IMR-90 (cell line): ENCODE measurements at regions not wholly inside any gene's neighbourhood (a gene's known extent, or its start where the extent isn't known, plus 50 kb on each side); places are given as distances from the start of the nearest gene placed in this dataset.
A peak's percentile ranks its signal among the peaks of the same experiment; 100 is the strongest.

ENCODE experiments used
- ATAC-seq: fragments of 200-7000 bp; cut with Tn5 transposase; 2 replicates; pipeline ENCODE4 v1.9.1; 2020; ENCODE audit warnings: low read depth, mild to moderate bottlenecking, moderate library complexity
- BruUV-seq: library from RNA; stranded (reverse); fragments of 400-500 nt; replicated peaks from 2 replicates; lab custom pipeline; 2021; lab: Mats Ljungman, UMichigan
- CTCF ChIA-PET: fragments of 300-600 bp; formaldehyde crosslinking; extraction: SDS; loops from one replicate; lab custom pipeline; 2021; ENCODE audit warnings: antibody characterized with exemption; lab: Yijun Ruan, JAX
- POLR2A ChIA-PET: fragments of 300-600 bp; sonication (Branson Sonifier 250); formaldehyde crosslinking; loops from one replicate; lab custom pipeline; 2022; ENCODE audit warnings: antibody characterized with exemption; ENCODE audit not compliant: unreplicated experiment; lab: Charles Lee
- DNase-seq: peaks from one replicate; pipeline ENCODE4 v3.0.0; 2013
- H2AFZ ChIP-seq: replicated peaks from 2 replicates; pipeline ENCODE3; 2013; ENCODE audit warnings: low read length, mild to moderate bottlenecking; ENCODE audit not compliant: poor library complexity
- H2AK5ac ChIP-seq: 2 replicates; pipeline ENCODE4 v1.6.1; 2013; ENCODE audit warnings: low read depth, low read length, inconsistent platforms
- H2AK9ac ChIP-seq: replicated peaks from 2 replicates; pipeline ENCODE3; 2013; ENCODE audit warnings: mild to moderate bottlenecking, low read depth, low read length, moderate library complexity; ENCODE audit not compliant: poor library complexity
- H2BK120ac ChIP-seq: 2 replicates; pipeline ENCODE4 v1.6.1; 2013; ENCODE audit warnings: low read depth, low read length, inconsistent platforms
- H2BK15ac ChIP-seq: 3 replicates; pipeline ENCODE4 v1.6.1; 2013; ENCODE audit warnings: low read depth, low read length, inconsistent platforms
- H2BK20ac ChIP-seq: 2 replicates; pipeline ENCODE4 v1.6.1; 2013; ENCODE audit warnings: low read depth, mild to moderate bottlenecking, inconsistent platforms, low read length, moderate library complexity
- H2BK5ac ChIP-seq: 2 replicates; pipeline ENCODE4 v1.6.1; 2013; ENCODE audit warnings: mild to moderate bottlenecking, low read depth, low read length, inconsistent platforms; ENCODE audit not compliant: poor library complexity, severe bottlenecking
- H3K14ac ChIP-seq: replicated peaks from 2 replicates; pipeline ENCODE4 v1.6.1; 2013; ENCODE audit warnings: low read depth, low read length, inconsistent platforms
- H3K18ac ChIP-seq: 2 replicates; pipeline ENCODE4 v1.6.1; 2013; ENCODE audit warnings: low read depth, low read length, control low read depth
- H3K23ac ChIP-seq: 2 replicates; pipeline ENCODE4 v1.6.1; 2013; ENCODE audit warnings: low read depth, low read length, inconsistent platforms
- H3K27ac ChIP-seq: 2 replicates; pipeline ENCODE4 v1.5.1; 2013; ENCODE audit warnings: mild to moderate bottlenecking, control low read depth, low read length; ENCODE audit not compliant: insufficient read depth
- H3K27me3 ChIP-seq: 2 replicates; pipeline ENCODE4 v1.6.1; 2013; ENCODE audit warnings: low read length; ENCODE audit not compliant: control insufficient read depth, insufficient read depth
- H3K36me3 ChIP-seq: 2 replicates; pipeline ENCODE4 v1.6.1; 2013; ENCODE audit warnings: low read length, mixed read lengths; ENCODE audit not compliant: control insufficient read depth, insufficient read depth
- H3K4ac ChIP-seq: 2 replicates; pipeline ENCODE4 v1.6.1; 2013; ENCODE audit warnings: low read depth, low read length, inconsistent platforms
- H3K4me1 ChIP-seq: 2 replicates; pipeline ENCODE4 v1.6.1; 2013; ENCODE audit warnings: low read length, mixed read lengths; ENCODE audit not compliant: control insufficient read depth, insufficient read depth
- H3K4me2 ChIP-seq: 2 replicates; pipeline ENCODE4 v1.6.1; 2013; ENCODE audit warnings: low read depth, mild to moderate bottlenecking, control low read depth, low read length, moderate library complexity
- H3K4me3 ChIP-seq: 2 replicates; pipeline ENCODE4 v1.5.1; 2013; ENCODE audit warnings: low read depth, mild to moderate bottlenecking, control low read depth, low read length, moderate library complexity; ENCODE audit not compliant: insufficient read depth
- H3K56ac ChIP-seq: 2 replicates; pipeline ENCODE4 v1.6.1; 2013; ENCODE audit warnings: low read length, inconsistent platforms; ENCODE audit not compliant: insufficient read depth; ENCODE audit errors: extremely low read depth
- H3K79me1 ChIP-seq, 2 experiments: 2 replicates each; pipeline ENCODE4 v1.6.1; 2013; ENCODE audit warnings: low read length in 2 of 2, inconsistent platforms in 1 of 2, low read depth in 1 of 2
- H3K9ac ChIP-seq: 2 replicates; pipeline ENCODE4 v1.6.1; 2013; ENCODE audit warnings: low read depth, low read length, control low read depth
- H3K9me1 ChIP-seq: 2 replicates; pipeline ENCODE4 v1.6.1; 2013; ENCODE audit warnings: low read length, inconsistent platforms; ENCODE audit not compliant: insufficient read depth
- H3K9me3 ChIP-seq: 2 replicates; pipeline ENCODE4 v1.6.1; 2013; ENCODE audit warnings: low read length; ENCODE audit not compliant: control insufficient read depth, insufficient read depth
- H4K20me1 ChIP-seq: 2 replicates; pipeline ENCODE4 v1.6.1; 2013; ENCODE audit warnings: low read length, inconsistent platforms; ENCODE audit not compliant: insufficient read depth
- H4K5ac ChIP-seq: 2 replicates; pipeline ENCODE4 v1.6.1; 2013; ENCODE audit warnings: mild to moderate bottlenecking, low read depth, low read length, control low read depth
- H4K8ac ChIP-seq, 2 experiments: 2 replicates each; pipeline ENCODE4 v1.6.1; 2013; ENCODE audit warnings: low read depth in 2 of 2, low read length in 2 of 2, control low read depth in 1 of 2, inconsistent platforms in 1 of 2
- H4K91ac ChIP-seq: 2 replicates; pipeline ENCODE4 v1.6.1; 2013; ENCODE audit warnings: low read depth, low read length, inconsistent platforms; ENCODE audit not compliant: insufficient read depth
- BHLHE40 ChIP-seq: fragments of 150-350 bp; IDR thresholded peaks from 2 replicates; pipeline ENCODE4 v1.6.1; 2016; ENCODE audit warnings: mild to moderate bottlenecking, low read depth, low read length
- CEBPB ChIP-seq: IDR thresholded peaks from 2 replicates; pipeline ENCODE4 v1.6.1; 2012; ENCODE audit warnings: low read depth, low read length, improper control_type of control experiment
- CHD1 ChIP-seq: IDR thresholded peaks from 2 replicates; pipeline ENCODE4 v1.6.1; 2012; ENCODE audit warnings: low read depth, low read length, improper control_type of control experiment
- FOS ChIP-seq: fragments of 150-350 bp; IDR thresholded peaks from 2 replicates; pipeline ENCODE4 v1.6.1; 2016; ENCODE audit warnings: low read depth, low read length
- MAFK ChIP-seq: IDR thresholded peaks from 2 replicates; pipeline ENCODE4 v1.6.1; 2012; ENCODE audit warnings: low read depth, low read length, improper control_type of control experiment
- MAZ ChIP-seq: IDR thresholded peaks from 2 replicates; pipeline ENCODE4 v1.6.1; 2012; ENCODE audit warnings: low read depth, mild to moderate bottlenecking, low read length, improper control_type of control experiment, moderate library complexity, borderline replicate concordance
- MXI1 ChIP-seq: IDR thresholded peaks from 2 replicates; pipeline ENCODE4 v1.6.1; 2012; ENCODE audit warnings: low read depth, mild to moderate bottlenecking, low read length, moderate library complexity, borderline replicate concordance
- NFE2L2 ChIP-seq: fragments of 150-350 bp; IDR thresholded peaks from 2 replicates; pipeline ENCODE4 v1.6.1; 2016; ENCODE audit warnings: low read depth, mild to moderate bottlenecking, low read length
- POLR2A ChIP-seq: IDR thresholded peaks from 2 replicates; pipeline ENCODE4 v1.6.1; 2012; ENCODE audit warnings: mild to moderate bottlenecking, low read depth, low read length
- RAD21 ChIP-seq: IDR thresholded peaks from 2 replicates; pipeline ENCODE4 v1.6.1; 2012; ENCODE audit warnings: low read length, improper control_type of control experiment
- RCOR1 ChIP-seq: IDR thresholded peaks from 2 replicates; pipeline ENCODE4 v1.6.1; 2012; ENCODE audit warnings: mild to moderate bottlenecking, low read length, improper control_type of control experiment; ENCODE audit not compliant: insufficient replicate concordance
- RFX5 ChIP-seq: IDR thresholded peaks from 2 replicates; pipeline ENCODE4 v1.8.0; 2012; ENCODE audit warnings: low read depth, mild to moderate bottlenecking, low read length, moderate library complexity
- SMC3 ChIP-seq: fragments of 150-350 bp; IDR thresholded peaks from 2 replicates; pipeline ENCODE4 v1.6.1; 2016; ENCODE audit warnings: low read depth, mild to moderate bottlenecking, antibody characterized with exemption, low read length, moderate library complexity
- WGBS, 2 experiments: methylation state at CpG; one replicate each; pipeline versions ENCODE4 v1.1.5 to v1.1.7; 2013; ENCODE audit warnings: missing lambda C conversion rate in 2 of 2; ENCODE audit not compliant: insufficient read length in 1 of 2; ENCODE audit errors: extremely low coverage in 2 of 2; 5-methylcytosine and 5-hydroxymethylcytosine counted together
- dilution Hi-C: fragments of 300-500 bp; cut with HindIII; formaldehyde crosslinking; loops from one replicate; pipeline ENCODE4 v1.14.3; 2018; ENCODE audit warnings: low sequenced_read_pairs; ENCODE audit not compliant: unreplicated experiment
- in situ Hi-C: fragments of 300-500 bp; cut with MboI; formaldehyde crosslinking; loops from 3 replicates; pipeline ENCODE4 v1.14.3; 2019; ENCODE audit warnings: low sequenced_read_pairs, inconsistent platforms, mixed read lengths
- intact Hi-C: fragments of 100-400 bp; cut with micrococcal nuclease; formaldehyde crosslinking; loops from 2 replicates; pipeline ENCODE4 v1.10.0; 2022
- TF ChIP-seq, protein P1 (sequence below): fragments of 150-350 bp; IDR thresholded peaks from 2 replicates; pipeline ENCODE4 v1.6.1; 2017; ENCODE audit warnings: mild to moderate bottlenecking, antibody characterized with exemption, low read length, low read depth
- TF ChIP-seq, protein P2 (sequence below): conservative IDR thresholded peaks from 2 replicates; pipeline ENCODE4 v1.5.1; 2012; ENCODE audit warnings: mild to moderate bottlenecking, low read depth, low read length, improper control_type of control experiment
- TF ChIP-seq, protein P3 (sequence below): fragments of 150-350 bp; IDR thresholded peaks from 2 replicates; pipeline ENCODE4 v1.6.1; 2016; ENCODE audit warnings: low read depth, mild to moderate bottlenecking, low read length, moderate library complexity, borderline replicate concordance

DNA sequence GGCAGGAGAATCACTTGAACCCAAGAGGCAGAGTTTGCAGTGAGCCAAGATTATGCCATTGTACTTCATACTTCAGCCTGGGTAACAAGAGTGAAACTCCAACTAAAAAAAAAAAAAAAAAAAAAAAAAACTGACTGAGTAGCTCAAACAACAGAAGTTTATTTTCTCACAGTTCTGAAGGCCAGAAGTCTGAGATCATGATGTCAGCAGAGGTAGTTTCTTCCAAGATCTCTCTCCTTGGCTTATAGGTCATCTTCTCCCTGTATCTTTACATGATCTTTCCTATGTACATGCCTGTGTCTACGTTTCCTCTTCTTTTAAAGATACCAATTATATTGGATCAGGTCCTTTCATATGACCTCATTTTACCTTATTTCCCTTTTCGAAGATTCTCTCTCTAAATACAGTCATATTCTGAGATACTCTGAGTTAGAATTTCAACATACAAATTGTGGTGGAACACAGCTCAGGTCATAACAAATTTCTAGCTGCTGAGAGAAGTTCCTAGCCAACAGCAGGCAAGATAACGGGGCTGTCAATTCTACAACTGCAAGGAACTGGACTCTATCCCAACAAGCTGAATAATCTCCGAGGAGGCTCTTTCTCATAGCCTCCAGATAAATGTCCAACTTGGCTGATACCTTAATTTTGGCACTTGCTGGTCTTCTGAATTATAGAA is 187.7 kb upstream of the ADAMTS5 start:
- no peaks in the 10 kb centered on the region for H3K9me1 ChIP-seq
- no peak overlapping the region for H4K91ac ChIP-seq
- H3K23ac ChIP-seq = no peak overlapping the region
- H2BK20ac ChIP-seq = no peak overlapping the region
- H3K9ac ChIP-seq = no peak overlapping the region
- H2BK120ac ChIP-seq = no peak overlapping the region
- H3K79me1 ChIP-seq = no peaks in the 10 kb centered on the region
- no peak overlapping the region for H2AK9ac ChIP-seq
- in situ Hi-C loops (no loop called here), dilution Hi-C loops (no loop called here), intact Hi-C loops (no loop called here)
- no TSS peak for BruUV-seq
- no peak overlapping the region for H3K27ac ChIP-seq
- H3K4me1 ChIP-seq = peaks cover 2% of the 10 kb centered on the region; the same call in 1 of the 2 replicates
- H3K56ac ChIP-seq = no peak overlapping the region
- H2BK15ac ChIP-seq = no peak overlapping the region
- no peaks in the 10 kb centered on the region for H3K9me3 ChIP-seq
- H3K4me3 ChIP-seq = no peak overlapping the region
- H3K4me2 ChIP-seq = no peak overlapping the region
- H2AFZ ChIP-seq = no peak overlapping the region
- no peak overlapping the region for H4K8ac ChIP-seq
- H4K20me1 ChIP-seq = no peaks in the 10 kb centered on the region
- H3K18ac ChIP-seq = no peak overlapping the region
- POLR2A ChIA-PET = no interaction called here
- H4K5ac ChIP-seq = no peak overlapping the region
- no peak overlapping the region for H2AK5ac ChIP-seq
- 100% methylated on average over 1 of the region's 4 CpGs; no CpG with 5 or more reads in 1 of the 2 experiments for whole genome bisulfite sequencing, 2 experiments
- no peaks in the 10 kb centered on the region for H3K36me3 ChIP-seq
- TF ChIP-seq POLR2A (no peak), FOS (no peak), CHD1 (no peak), CEBPB (no peak), NFE2L2 (no peak), BHLHE40 (no peak), RFX5 (no peak), RCOR1 (no peak), RAD21 (no peak), MAZ (no peak), MXI1 (no peak), MAFK (no peak), SMC3 (no peak)
- TF ChIP-seq, protein P1, sequence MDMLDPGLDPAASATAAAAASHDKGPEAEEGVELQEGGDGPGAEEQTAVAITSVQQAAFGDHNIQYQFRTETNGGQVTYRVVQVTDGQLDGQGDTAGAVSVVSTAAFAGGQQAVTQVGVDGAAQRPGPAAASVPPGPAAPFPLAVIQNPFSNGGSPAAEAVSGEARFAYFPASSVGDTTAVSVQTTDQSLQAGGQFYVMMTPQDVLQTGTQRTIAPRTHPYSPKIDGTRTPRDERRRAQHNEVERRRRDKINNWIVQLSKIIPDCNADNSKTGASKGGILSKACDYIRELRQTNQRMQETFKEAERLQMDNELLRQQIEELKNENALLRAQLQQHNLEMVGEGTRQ = no peak
- TF ChIP-seq, protein P2, sequence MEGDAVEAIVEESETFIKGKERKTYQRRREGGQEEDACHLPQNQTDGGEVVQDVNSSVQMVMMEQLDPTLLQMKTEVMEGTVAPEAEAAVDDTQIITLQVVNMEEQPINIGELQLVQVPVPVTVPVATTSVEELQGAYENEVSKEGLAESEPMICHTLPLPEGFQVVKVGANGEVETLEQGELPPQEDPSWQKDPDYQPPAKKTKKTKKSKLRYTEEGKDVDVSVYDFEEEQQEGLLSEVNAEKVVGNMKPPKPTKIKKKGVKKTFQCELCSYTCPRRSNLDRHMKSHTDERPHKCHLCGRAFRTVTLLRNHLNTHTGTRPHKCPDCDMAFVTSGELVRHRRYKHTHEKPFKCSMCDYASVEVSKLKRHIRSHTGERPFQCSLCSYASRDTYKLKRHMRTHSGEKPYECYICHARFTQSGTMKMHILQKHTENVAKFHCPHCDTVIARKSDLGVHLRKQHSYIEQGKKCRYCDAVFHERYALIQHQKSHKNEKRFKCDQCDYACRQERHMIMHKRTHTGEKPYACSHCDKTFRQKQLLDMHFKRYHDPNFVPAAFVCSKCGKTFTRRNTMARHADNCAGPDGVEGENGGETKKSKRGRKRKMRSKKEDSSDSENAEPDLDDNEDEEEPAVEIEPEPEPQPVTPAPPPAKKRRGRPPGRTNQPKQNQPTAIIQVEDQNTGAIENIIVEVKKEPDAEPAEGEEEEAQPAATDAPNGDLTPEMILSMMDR = no peak
- TF ChIP-seq, protein P3, sequence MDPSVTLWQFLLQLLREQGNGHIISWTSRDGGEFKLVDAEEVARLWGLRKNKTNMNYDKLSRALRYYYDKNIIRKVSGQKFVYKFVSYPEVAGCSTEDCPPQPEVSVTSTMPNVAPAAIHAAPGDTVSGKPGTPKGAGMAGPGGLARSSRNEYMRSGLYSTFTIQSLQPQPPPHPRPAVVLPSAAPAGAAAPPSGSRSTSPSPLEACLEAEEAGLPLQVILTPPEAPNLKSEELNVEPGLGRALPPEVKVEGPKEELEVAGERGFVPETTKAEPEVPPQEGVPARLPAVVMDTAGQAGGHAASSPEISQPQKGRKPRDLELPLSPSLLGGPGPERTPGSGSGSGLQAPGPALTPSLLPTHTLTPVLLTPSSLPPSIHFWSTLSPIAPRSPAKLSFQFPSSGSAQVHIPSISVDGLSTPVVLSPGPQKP = no peak
- no peak overlapping the region for H3K4ac ChIP-seq
- H2BK5ac ChIP-seq = no peak overlapping the region
- CTCF ChIA-PET = interaction anchor here (0.6 kb wide), 1 partner anchor 136 kb away, joined by 7 read pairs; no protein-coding TSS in a partner anchor
- DNase-seq (peak; percentile 12), ATAC-seq (no peak)
- no peak overlapping the region for H3K14ac ChIP-seq
- no peaks in the 10 kb centered on the region for H3K27me3 ChIP-seq
